HUES6 (cell line): ENCODE measurements at regions not wholly inside any gene's neighbourhood (a gene's known extent, or its start where the extent isn't known, plus 50 kb on each side); places are given as distances from the start of the nearest gene placed in this dataset.

Experiments
- H3K27ac ChIP-seq: 2 replicates; pipeline ENCODE4 v1.7.0; 2013; ENCODE audit warnings: low read depth, mild to moderate bottlenecking, low read length, inconsistent platforms
- H3K27me3 ChIP-seq: 2 replicates; pipeline ENCODE4 v1.6.1; 2013; ENCODE audit warnings: low read length; ENCODE audit not compliant: control insufficient read depth, insufficient read depth
- H3K36me3 ChIP-seq: 2 replicates; pipeline ENCODE4 v1.6.1; 2013; ENCODE audit warnings: low read length; ENCODE audit not compliant: control insufficient read depth, insufficient read depth
- H3K4me1 ChIP-seq: 2 replicates; pipeline ENCODE4 v1.6.1; 2013; ENCODE audit warnings: low read length; ENCODE audit not compliant: control insufficient read depth, insufficient read depth
- H3K4me3 ChIP-seq: 2 replicates; pipeline ENCODE4 v1.5.1; 2013; ENCODE audit warnings: low read depth, low read length
- H3K9ac ChIP-seq: one replicate; pipeline ENCODE4 v1.6.1; 2013; ENCODE audit warnings: mild to moderate bottlenecking, low read length
- H3K9me3 ChIP-seq: 2 replicates; pipeline ENCODE4 v1.6.1; 2013; ENCODE audit warnings: low read depth, low read length; ENCODE audit not compliant: control insufficient read depth, insufficient read depth

DNA sequence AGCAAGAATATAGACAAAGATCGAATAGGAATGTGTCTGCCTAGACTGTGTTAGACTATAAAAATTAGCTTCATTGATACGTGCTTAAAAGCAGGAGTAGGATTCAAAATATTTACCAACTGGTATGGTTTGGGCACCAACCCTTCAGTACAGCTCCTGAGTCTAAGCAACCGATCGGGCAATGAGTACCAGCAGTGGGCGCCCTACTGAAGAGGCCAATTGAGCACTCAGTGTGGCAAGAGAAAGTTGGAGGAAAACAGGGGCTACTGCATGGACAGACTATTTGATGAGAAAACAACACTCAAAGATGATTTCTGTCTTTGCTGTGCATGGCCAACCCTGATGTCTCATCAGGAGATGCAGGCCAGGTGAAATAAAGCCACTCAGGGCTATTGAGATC lies 176.0 kb upstream of the NWD2 start:
- Histone ChIP-seq H3K4me1 (no peaks in the 10 kb centered on the region), H3K9me3 (no peaks in the 10 kb centered on the region), H3K27ac (no peak overlapping the region), H3K36me3 (no peaks in the 10 kb centered on the region), H3K4me3 (no peak overlapping the region), H3K27me3 (no peaks in the 10 kb centered on the region), H3K9ac (no peak overlapping the region)

DNA sequence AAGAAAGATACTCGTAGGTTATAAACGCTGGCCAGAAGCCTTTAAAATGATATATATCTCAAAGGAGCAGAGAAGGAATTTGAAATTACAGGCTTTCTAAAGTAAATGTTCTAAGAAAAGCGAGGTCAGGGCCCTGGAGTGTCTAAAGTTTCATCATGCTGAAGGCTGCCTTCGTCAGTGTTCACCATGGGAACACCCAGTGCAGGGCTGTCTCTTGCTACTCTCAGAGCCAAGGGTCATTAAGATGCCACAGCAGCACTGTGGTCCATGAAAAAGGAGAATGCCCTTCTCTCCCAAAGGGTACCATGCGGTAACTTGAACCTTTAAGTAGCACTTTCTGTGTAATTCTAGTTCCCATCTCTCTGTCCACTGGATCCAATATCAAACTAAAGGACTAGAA lies 174.5 kb upstream of the NWD2 start:
- no peaks in the 10 kb centered on the region for H3K9me3 ChIP-seq
- no peaks in the 10 kb centered on the region for H3K4me1 ChIP-seq
- no peaks in the 10 kb centered on the region for H3K27me3 ChIP-seq

GRCh38 chr4:37071576-37071975 lies 173.0 kb upstream of the NWD2 start:
- H3K4me3 ChIP-seq = no peak overlapping the region
- H3K9me3 ChIP-seq = no peaks in the 10 kb centered on the region
- no peaks in the 10 kb centered on the region for H3K27me3 ChIP-seq
- no peaks in the 10 kb centered on the region for H3K36me3 ChIP-seq
- H3K4me1 ChIP-seq = no peaks in the 10 kb centered on the region
- H3K9ac ChIP-seq = no peak overlapping the region
- no peak overlapping the region for H3K27ac ChIP-seq

More for the DNA sequence above, 174.5 kb upstream of the NWD2 start:
- Histone ChIP-seq H3K27ac (no peak overlapping the region), H3K9ac (no peak overlapping the region), H3K4me3 (no peak overlapping the region), H3K36me3 (no peaks in the 10 kb centered on the region)

DNA sequence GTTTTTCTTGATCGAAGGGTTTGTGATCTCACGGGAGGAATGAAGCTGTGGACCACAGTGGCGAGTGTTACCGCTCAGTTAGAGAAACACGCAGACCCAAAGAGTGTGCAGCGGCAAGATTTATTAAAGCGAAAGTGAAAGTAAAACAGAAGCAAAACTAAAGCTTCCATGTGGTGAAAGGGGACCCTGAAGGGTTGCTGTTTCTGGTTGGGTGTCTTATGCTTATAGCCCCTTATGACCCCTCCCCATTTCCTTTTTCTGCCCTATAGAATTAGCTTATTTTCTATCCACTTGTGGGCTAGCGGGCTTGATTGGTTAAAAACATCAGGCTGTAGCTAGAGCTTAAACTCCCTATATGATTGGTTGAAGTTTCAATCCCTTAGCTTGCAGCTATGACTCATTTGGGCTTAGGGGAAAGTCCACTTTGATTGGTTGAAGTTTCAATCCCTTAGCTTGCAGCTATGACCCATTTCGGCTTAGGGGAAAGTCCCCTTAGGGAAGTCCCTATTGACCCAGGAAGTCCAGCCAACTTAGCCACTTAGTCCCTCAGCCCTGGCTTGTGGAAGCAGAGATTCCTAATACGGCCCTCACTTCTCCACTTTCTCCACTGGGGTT lies 171.2 kb upstream of the NWD2 start:
- no peak overlapping the region for H3K4me3 ChIP-seq

DNA sequence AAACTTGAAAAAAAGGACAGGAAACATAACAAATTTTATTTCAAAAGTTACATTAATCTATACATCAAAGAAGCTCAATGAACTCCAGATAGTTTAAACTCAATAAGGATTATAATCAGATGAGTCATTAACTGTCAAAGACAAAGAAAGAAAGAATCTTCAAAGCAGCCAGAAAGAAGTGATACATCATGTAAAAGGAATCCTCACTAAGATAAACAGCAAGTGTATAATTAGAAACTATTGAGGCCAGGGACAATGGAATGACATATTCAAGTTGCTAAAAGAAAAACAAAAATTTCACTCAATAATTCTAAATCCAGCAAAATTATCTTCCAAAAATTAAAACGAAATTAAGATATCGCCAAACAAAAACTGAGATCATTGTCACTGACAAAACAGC lies 161.6 kb upstream of the NWD2 start:
- no peak overlapping the region for H3K4me3 ChIP-seq
- H3K9me3 ChIP-seq = peaks cover 12% of the 10 kb centered on the region; the same call in 1 of the 2 replicates
- no peak overlapping the region for H3K27ac ChIP-seq
- no peaks in the 10 kb centered on the region for H3K36me3 ChIP-seq
- no peaks in the 10 kb centered on the region for H3K4me1 ChIP-seq
- no peak overlapping the region for H3K9ac ChIP-seq
- no peaks in the 10 kb centered on the region for H3K27me3 ChIP-seq

More for the DNA sequence above, 171.2 kb upstream of the NWD2 start:
- H3K4me1 ChIP-seq = no peaks in the 10 kb centered on the region
- H3K36me3 ChIP-seq = no peaks in the 10 kb centered on the region
- H3K9me3 ChIP-seq = no peaks in the 10 kb centered on the region
- H3K27me3 ChIP-seq = no peaks in the 10 kb centered on the region
- H3K27ac ChIP-seq = no peak overlapping the region
- no peak overlapping the region for H3K9ac ChIP-seq

- Histone ChIP-seq H3K9me3 (0 out of 2 replicates have a peak, but pooled peaks cover 3% of the 10 kb centered on the region), H3K4me1 (no peaks in the 10 kb centered on the region), H3K4me3 (no peak overlapping the region), H3K27me3 (no peaks in the 10 kb centered on the region), H3K27ac (no peak overlapping the region), H3K9ac (no peak overlapping the region), H3K36me3 (no peaks in the 10 kb centered on the region)
These were observed 148.6 kb upstream of the NWD2 start for GRCh38 chr4:37095925-37096324.

DNA sequence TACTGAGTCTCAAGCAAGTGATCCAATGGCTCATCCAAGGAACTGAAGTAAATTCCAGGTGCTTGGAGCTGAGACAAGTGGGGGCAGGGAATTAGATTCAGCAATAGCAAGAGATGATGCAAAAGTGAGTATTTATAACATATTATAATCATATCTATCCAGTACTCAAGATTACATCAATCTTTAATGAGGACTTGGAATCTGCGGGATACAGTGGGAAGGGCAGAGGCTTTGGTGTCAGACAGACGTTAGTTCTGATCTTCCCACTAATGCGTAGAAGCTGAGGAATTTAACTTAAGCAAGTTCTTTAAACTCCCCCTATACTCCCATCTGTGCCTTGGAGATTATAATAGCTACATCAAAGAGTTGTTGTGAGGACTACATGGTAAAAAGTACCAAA lies 143.4 kb upstream of the NWD2 start:
- Histone ChIP-seq H3K9ac (no peak overlapping the region), H3K27me3 (no peaks in the 10 kb centered on the region), H3K4me3 (no peak overlapping the region), H3K27ac (no peak overlapping the region), H3K9me3 (no peaks in the 10 kb centered on the region), H3K36me3 (no peaks in the 10 kb centered on the region), H3K4me1 (no peaks in the 10 kb centered on the region)

GRCh38 chr4:37101686-37102085 lies 142.9 kb upstream of the NWD2 start:
- Histone ChIP-seq H3K36me3 (no peaks in the 10 kb centered on the region), H3K9ac (no peak overlapping the region), H3K4me1 (no peaks in the 10 kb centered on the region), H3K27me3 (no peaks in the 10 kb centered on the region), H3K9me3 (no peaks in the 10 kb centered on the region), H3K27ac (no peak overlapping the region), H3K4me3 (no peak overlapping the region)

GRCh38 chr4:37109756-37110155 lies 134.8 kb upstream of the NWD2 start:
- H3K27ac ChIP-seq = no peak overlapping the region
- H3K36me3 ChIP-seq = no peaks in the 10 kb centered on the region
- H3K27me3 ChIP-seq = no peaks in the 10 kb centered on the region
- no peak overlapping the region for H3K9ac ChIP-seq
- H3K4me1 ChIP-seq = no peaks in the 10 kb centered on the region
- H3K4me3 ChIP-seq = no peak overlapping the region
- no peaks in the 10 kb centered on the region for H3K9me3 ChIP-seq

GRCh38 chr4:37124800-37125199 lies 119.7 kb upstream of the NWD2 start:
- Histone ChIP-seq H3K9ac (no peak overlapping the region), H3K9me3 (no peaks in the 10 kb centered on the region), H3K27me3 (no peaks in the 10 kb centered on the region), H3K4me3 (no peak overlapping the region), H3K36me3 (no peaks in the 10 kb centered on the region), H3K27ac (no peak overlapping the region), H3K4me1 (no peaks in the 10 kb centered on the region)

DNA sequence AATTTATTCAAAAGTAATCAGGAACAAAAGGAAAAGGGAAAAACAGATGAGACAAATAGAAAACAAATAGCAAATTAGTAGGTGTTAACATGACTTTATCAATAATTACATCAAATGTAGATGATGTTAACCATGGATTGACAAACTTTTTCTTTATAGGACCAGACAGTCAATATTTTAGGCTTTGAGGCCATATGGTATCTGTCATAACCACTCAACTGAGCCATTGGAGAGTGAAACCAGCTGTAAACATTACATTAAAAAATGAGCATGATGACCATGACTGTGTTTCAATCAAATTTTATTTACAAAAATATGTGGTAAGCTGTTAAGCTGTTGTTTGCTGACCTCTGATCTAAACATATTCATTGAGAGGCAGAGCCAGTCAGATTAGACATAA lies 118.5 kb upstream of the NWD2 start:
- H3K9me3 ChIP-seq = no peaks in the 10 kb centered on the region
- H3K27ac ChIP-seq = no peak overlapping the region
- H3K4me1 ChIP-seq = no peaks in the 10 kb centered on the region
- no peaks in the 10 kb centered on the region for H3K27me3 ChIP-seq
- H3K9ac ChIP-seq = no peak overlapping the region
- H3K36me3 ChIP-seq = no peaks in the 10 kb centered on the region
- no peak overlapping the region for H3K4me3 ChIP-seq

DNA sequence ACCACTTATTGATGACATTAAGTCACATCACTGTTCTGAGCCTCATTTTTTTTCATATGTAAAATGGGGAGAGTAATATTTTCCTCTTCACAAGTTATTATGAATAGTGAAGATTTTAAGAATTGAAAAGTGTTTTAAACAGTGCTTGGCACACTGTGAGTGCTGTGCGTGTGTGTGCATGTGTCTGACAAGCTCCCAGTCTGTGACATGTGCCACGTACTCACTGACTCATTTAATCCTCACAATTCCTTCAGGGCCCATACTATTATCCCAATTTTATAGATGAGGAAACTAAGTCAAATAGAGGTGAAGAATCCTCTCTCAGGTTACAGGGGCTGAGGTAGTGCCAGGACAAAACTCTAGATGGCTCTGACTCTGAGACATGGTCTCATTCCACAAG lies 114.1 kb upstream of the NWD2 start:
- no peaks in the 10 kb centered on the region for H3K4me1 ChIP-seq
- no peaks in the 10 kb centered on the region for H3K27me3 ChIP-seq
- no peak overlapping the region for H3K9ac ChIP-seq
- H3K9me3 ChIP-seq = no peaks in the 10 kb centered on the region
- no peak overlapping the region for H3K27ac ChIP-seq
- no peak overlapping the region for H3K4me3 ChIP-seq
- H3K36me3 ChIP-seq = no peaks in the 10 kb centered on the region
